ENCODE measurements at regions not wholly inside any gene's neighbourhood (a gene's known extent, or its start where the extent isn't known, plus 50 kb on each side); places are given as distances from the start of the nearest gene placed in this dataset.

DNA sequence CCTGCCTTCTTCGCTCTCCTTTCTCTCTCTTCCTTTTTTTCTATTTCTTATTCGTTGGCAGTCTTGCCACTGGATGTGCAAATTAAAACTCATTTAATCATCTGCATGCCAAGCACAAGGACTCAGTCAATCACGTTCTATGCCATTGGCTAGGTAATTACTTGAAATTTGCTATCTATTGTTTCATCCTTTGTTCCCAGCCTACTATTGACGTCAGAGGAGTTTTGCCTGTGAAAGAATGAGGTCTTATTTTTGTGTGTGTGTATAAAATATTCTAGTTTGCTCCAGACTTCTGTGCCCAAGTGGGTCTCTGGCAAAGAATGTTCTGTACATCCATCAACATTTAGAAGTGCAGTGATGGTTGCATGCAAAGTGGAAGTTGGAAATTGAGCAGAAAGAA lies 132.3 kb upstream of the DOK5 start:
- H4K20me1 ChIP-seq (ENCODE audit: insufficient read depth), result no peaks in the 10 kb centered on the region
- TF ChIP-seq EZH2 (IDR thresholded peaks at IDR 0.05; ENCODE audit: insufficient read depth, poor library complexity, severe bottlenecking), result no peak
- TF ChIP-seq EZH2phosphoT487 (IDR thresholded peaks at IDR 0.05; ENCODE audit: insufficient read depth, low read depth), result no peak
- no peaks in the 10 kb centered on the region for H3K27me3 ChIP-seq (replicated peaks; ENCODE audit: insufficient read depth)
- H3K9me2 ChIP-seq (ENCODE audit: insufficient read depth), result no peaks in the 10 kb centered on the region
- DNase-seq, result no peak
- no peak overlapping the region for H3K9ac ChIP-seq
- in situ Hi-C loops (cut with MboI), result no loop called here
- H3K36me3 ChIP-seq (ENCODE audit: low read depth), result no peaks in the 10 kb centered on the region
- 81 to 85% methylated on average over 4 of the region's 4 CpGs for WGBS, 2 experiments (ENCODE audit: low coverage in 1 of 2, low lambda C conversion rate in 2 of 2, missing lambda C conversion rate in 2 of 2)
- H3K79me2 ChIP-seq (ENCODE audit: insufficient read depth), result no peaks in the 10 kb centered on the region
- no peaks in the 10 kb centered on the region for H3K9me3 ChIP-seq (ENCODE audit: low read depth)
- H3K4me1 ChIP-seq (ENCODE audit: insufficient read depth), result peaks cover 52% of the 10 kb centered on the region
- no peak overlapping the region for H2AFZ ChIP-seq
- no peak overlapping the region for H3K4me3 ChIP-seq
- no peak overlapping the region for H3K27ac ChIP-seq
- peaks cover 54% of the 10 kb centered on the region for H3F3A ChIP-seq (ENCODE audit: insufficient read depth)
- H3K4me2 ChIP-seq (ENCODE audit: unreplicated experiment), result no peak overlapping the region

DNA sequence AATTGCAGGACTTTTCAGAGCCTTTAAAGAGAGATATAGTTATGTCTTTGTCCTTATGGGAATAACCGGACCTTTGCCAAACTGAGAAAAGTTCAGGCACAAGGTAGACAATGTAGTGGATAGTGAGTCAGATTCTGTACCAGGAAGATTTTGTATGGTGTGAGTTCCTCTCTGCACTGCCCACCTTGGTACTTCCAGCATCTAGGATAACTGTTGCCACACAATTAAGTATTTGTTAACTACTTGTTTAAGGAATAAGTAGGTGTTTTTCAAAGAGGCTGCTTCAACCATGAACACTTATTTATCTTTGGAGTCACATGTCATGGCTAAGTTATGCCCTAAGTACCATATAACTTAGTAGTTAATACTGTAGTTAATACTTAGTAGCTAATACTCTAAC lies 131.8 kb upstream of the DOK5 start:
- TF ChIP-seq EZH2 (IDR thresholded peaks at IDR 0.05; ENCODE audit: insufficient read depth, poor library complexity, severe bottlenecking) (no peak), EZH2phosphoT487 (IDR thresholded peaks at IDR 0.05; ENCODE audit: insufficient read depth, low read depth) (no peak)
- Histone ChIP-seq H4K20me1 (ENCODE audit: insufficient read depth) (no peaks in the 10 kb centered on the region), H3F3A (ENCODE audit: insufficient read depth) (peaks cover 60% of the 10 kb centered on the region), H3K27ac (no peak overlapping the region), H3K9me3 (ENCODE audit: low read depth) (no peaks in the 10 kb centered on the region), H3K4me2 (ENCODE audit: unreplicated experiment) (no peak overlapping the region), H3K27me3 (replicated peaks; ENCODE audit: insufficient read depth) (no peaks in the 10 kb centered on the region), H3K4me3 (no peak overlapping the region), H3K36me3 (ENCODE audit: low read depth) (no peaks in the 10 kb centered on the region), H2AFZ (no peak overlapping the region), H3K79me2 (ENCODE audit: insufficient read depth) (no peaks in the 10 kb centered on the region), H3K9me2 (ENCODE audit: insufficient read depth) (no peaks in the 10 kb centered on the region), H3K4me1 (ENCODE audit: insufficient read depth) (peaks cover 52% of the 10 kb centered on the region), H3K9ac (no peak overlapping the region)
- no peak for DNase-seq
- in situ Hi-C loops (cut with MboI), result no loop called here
- WGBS, 2 experiments (ENCODE audit: low coverage in 1 of 2, low lambda C conversion rate in 2 of 2, missing lambda C conversion rate in 2 of 2), result 100% methylated on average over 1 of the region's 1 CpG

DNA sequence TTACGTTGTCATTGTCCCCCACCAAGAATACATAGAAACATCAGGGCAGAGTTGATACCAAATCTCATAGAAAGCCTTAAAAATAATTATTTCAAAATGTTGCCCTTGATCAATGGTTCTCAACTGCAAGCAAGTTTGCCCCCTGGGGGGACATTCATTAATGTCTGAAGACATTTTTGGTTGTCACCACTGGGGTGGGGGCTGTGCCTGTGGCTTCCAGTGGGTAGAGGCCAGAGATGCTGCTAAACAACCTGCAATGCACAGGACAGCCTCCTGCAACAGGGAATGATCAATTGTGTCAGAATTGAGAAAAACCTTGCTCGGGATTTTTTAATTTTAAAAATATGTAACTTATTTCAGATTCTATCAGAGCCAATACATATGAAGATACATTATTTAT lies 130.6 kb upstream of the DOK5 start:
- H3K79me2 ChIP-seq (ENCODE audit: insufficient read depth), result no peaks in the 10 kb centered on the region
- H2AFZ ChIP-seq, result no peak overlapping the region
- no peak overlapping the region for H3K9ac ChIP-seq
- peaks cover 61% of the 10 kb centered on the region for H3F3A ChIP-seq (ENCODE audit: insufficient read depth)
- no peak for DNase-seq
- H3K4me1 ChIP-seq (ENCODE audit: insufficient read depth), result peaks cover 52% of the 10 kb centered on the region
- H3K27ac ChIP-seq, result peak overlapping the region; percentile 86
- WGBS, 2 experiments (ENCODE audit: low coverage in 1 of 2, low lambda C conversion rate in 2 of 2, missing lambda C conversion rate in 2 of 2), result 34% methylated on average over 2 of the region's 2 CpGs
- no peaks in the 10 kb centered on the region for H3K27me3 ChIP-seq (replicated peaks; ENCODE audit: insufficient read depth)
- H3K4me3 ChIP-seq, result peak overlapping the region; percentile 15
- H3K36me3 ChIP-seq (ENCODE audit: low read depth), result no peaks in the 10 kb centered on the region
- no peaks in the 10 kb centered on the region for H3K9me2 ChIP-seq (ENCODE audit: insufficient read depth)
- peak overlapping the region; percentile 68 for H3K4me2 ChIP-seq (ENCODE audit: unreplicated experiment)
- H4K20me1 ChIP-seq (ENCODE audit: insufficient read depth), result no peaks in the 10 kb centered on the region
- H3K9me3 ChIP-seq (ENCODE audit: low read depth), result no peaks in the 10 kb centered on the region
- in situ Hi-C loops (cut with MboI), result no loop called here
- TF ChIP-seq EZH2phosphoT487 (IDR thresholded peaks at IDR 0.05; ENCODE audit: insufficient read depth, low read depth), result no peak
- TF ChIP-seq EZH2 (IDR thresholded peaks at IDR 0.05; ENCODE audit: insufficient read depth, poor library complexity, severe bottlenecking), result no peak

DNA sequence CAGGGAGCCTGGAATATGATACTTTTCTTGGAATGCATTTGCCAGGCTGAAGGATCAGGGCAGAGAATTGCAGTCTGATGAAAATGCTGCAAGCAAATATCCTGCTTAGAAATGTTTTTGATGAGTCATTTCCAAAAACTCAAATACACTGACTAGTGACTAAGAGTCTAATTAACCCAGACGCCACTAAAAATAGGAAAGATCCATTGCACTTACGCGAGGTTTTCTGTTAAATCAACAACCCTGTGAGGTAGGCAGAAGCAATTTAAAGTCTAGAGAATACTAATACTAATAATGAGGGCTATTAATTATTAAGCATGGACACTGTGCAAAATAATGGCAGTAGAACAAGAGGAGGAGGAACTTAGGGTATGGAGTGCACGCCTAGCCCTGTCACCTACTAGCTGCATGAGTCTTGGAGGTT lies 130.1 kb upstream of the DOK5 start:
- 0 to 1% methylated on average over 4 of the region's 4 CpGs for WGBS, 2 experiments (ENCODE audit: low coverage in 1 of 2, low lambda C conversion rate in 2 of 2, missing lambda C conversion rate in 2 of 2)

DNA sequence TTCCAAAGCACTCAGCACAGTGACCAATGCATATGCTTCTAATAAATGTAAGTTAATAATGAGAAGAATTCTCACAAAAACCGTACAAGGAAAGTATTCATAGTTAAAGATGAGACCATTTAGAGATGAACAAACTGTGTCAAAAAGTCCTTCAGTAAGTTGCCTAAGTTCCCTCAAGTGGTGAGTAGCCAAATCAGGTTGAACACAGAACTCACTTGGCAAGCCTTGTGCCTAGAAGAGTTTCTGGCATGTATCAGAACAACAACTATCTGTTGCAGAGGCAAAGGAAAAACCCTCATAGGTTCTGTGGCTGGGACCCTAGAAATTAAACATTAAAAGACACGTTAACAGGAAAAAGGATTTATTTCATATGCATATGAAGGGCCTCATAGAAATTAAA lies 129.6 kb upstream of the DOK5 start:
- H3K9ac ChIP-seq, result peak overlapping the region; percentile 45
- no peaks in the 10 kb centered on the region for H3K9me3 ChIP-seq (ENCODE audit: low read depth)
- TF ChIP-seq EZH2phosphoT487 (IDR thresholded peaks at IDR 0.05; ENCODE audit: insufficient read depth, low read depth) (no peak), EZH2 (IDR thresholded peaks at IDR 0.05; ENCODE audit: insufficient read depth, poor library complexity, severe bottlenecking) (no peak)
- H3K4me2 ChIP-seq (ENCODE audit: unreplicated experiment), result peak overlapping the region; percentile 68
- H3K4me1 ChIP-seq (ENCODE audit: insufficient read depth), result peaks cover 55% of the 10 kb centered on the region
- no peaks in the 10 kb centered on the region for H3K27me3 ChIP-seq (replicated peaks; ENCODE audit: insufficient read depth)
- 7 to 9% methylated on average over 2 of the region's 2 CpGs for WGBS, 2 experiments (ENCODE audit: low coverage in 1 of 2, low lambda C conversion rate in 2 of 2, missing lambda C conversion rate in 2 of 2)
- no peaks in the 10 kb centered on the region for H3K9me2 ChIP-seq (ENCODE audit: insufficient read depth)
- no peaks in the 10 kb centered on the region for H3K36me3 ChIP-seq (ENCODE audit: low read depth)
- in situ Hi-C loops (cut with MboI), result no loop called here
- H3K79me2 ChIP-seq (ENCODE audit: insufficient read depth), result no peaks in the 10 kb centered on the region
- peak overlapping the region; percentile 49 for H3K4me3 ChIP-seq
- DNase-seq, result peak; percentile 76
- H4K20me1 ChIP-seq (ENCODE audit: insufficient read depth), result no peaks in the 10 kb centered on the region
- H3F3A ChIP-seq (ENCODE audit: insufficient read depth), result peaks cover 61% of the 10 kb centered on the region
- peak overlapping the region; percentile 86 for H3K27ac ChIP-seq
- H2AFZ ChIP-seq, result no peak overlapping the region

More for the DNA sequence above, 130.1 kb upstream of the DOK5 start:
- TF ChIP-seq EZH2 (IDR thresholded peaks at IDR 0.05; ENCODE audit: insufficient read depth, poor library complexity, severe bottlenecking), result no peak
- TF ChIP-seq EZH2phosphoT487 (IDR thresholded peaks at IDR 0.05; ENCODE audit: insufficient read depth, low read depth), result no peak
- H4K20me1 ChIP-seq (ENCODE audit: insufficient read depth), result no peaks in the 10 kb centered on the region
- H3K27me3 ChIP-seq (replicated peaks; ENCODE audit: insufficient read depth), result no peaks in the 10 kb centered on the region
- H3K9me2 ChIP-seq (ENCODE audit: insufficient read depth), result no peaks in the 10 kb centered on the region
- peaks cover 63% of the 10 kb centered on the region for H3F3A ChIP-seq (ENCODE audit: insufficient read depth)
- H3K79me2 ChIP-seq (ENCODE audit: insufficient read depth), result no peaks in the 10 kb centered on the region
- peaks cover 55% of the 10 kb centered on the region for H3K4me1 ChIP-seq (ENCODE audit: insufficient read depth)
- H3K9me3 ChIP-seq (ENCODE audit: low read depth), result no peaks in the 10 kb centered on the region
- peak overlapping the region; percentile 49 for H3K4me3 ChIP-seq
- DNase-seq, result peak; percentile 90
- H3K4me2 ChIP-seq (ENCODE audit: unreplicated experiment), result peak overlapping the region; percentile 68
- H3K36me3 ChIP-seq (ENCODE audit: low read depth), result no peaks in the 10 kb centered on the region
- H3K9ac ChIP-seq, result peak overlapping the region; percentile 45
- in situ Hi-C loops (cut with MboI), result no loop called here
- peak overlapping the region; percentile 86 for H3K27ac ChIP-seq
- H2AFZ ChIP-seq, result no peak overlapping the region

Data from GM23248 (cell line).